22Rv1 (cell line): ENCODE measurements at regions not wholly inside any gene's neighbourhood (a gene's known extent, or its start where the extent isn't known, plus 50 kb on each side); places are given as distances from the start of the nearest gene placed in this dataset.

Source experiments
- ZFX ChIP-seq: fragments of 450-650 bp; IDR thresholded peaks from 2 replicates; pipeline ENCODE4 v1.6.1; 2017; ENCODE audit warnings: antibody characterized with exemption, borderline replicate concordance
- TF ChIP-seq, protein P1 (sequence below): fragments of 450-650 bp; IDR thresholded peaks from 2 replicates; pipeline ENCODE4 v1.5.1; 2017; ENCODE audit warnings: mild to moderate bottlenecking

DNA sequence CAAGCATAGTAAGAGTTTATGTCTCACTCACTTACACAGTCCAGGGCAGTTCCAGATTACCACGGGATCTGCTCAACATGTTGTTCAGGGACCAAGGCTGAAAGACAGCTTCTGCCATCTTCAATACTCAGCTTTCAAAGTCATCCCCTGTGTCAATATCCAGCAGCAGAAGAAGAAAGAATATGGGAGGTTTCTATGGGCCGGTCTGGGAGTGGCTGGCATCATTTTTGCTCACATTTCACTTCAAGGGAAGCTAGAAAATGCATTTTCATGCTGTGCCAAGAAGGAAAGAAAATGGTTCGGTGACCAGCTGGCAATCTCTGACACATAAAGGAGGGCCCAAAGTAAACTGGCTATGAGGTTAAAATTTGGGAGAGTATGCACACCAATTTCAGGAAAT is 211.5 kb upstream of the KLF3 start:
- TF ChIP-seq, protein P1, sequence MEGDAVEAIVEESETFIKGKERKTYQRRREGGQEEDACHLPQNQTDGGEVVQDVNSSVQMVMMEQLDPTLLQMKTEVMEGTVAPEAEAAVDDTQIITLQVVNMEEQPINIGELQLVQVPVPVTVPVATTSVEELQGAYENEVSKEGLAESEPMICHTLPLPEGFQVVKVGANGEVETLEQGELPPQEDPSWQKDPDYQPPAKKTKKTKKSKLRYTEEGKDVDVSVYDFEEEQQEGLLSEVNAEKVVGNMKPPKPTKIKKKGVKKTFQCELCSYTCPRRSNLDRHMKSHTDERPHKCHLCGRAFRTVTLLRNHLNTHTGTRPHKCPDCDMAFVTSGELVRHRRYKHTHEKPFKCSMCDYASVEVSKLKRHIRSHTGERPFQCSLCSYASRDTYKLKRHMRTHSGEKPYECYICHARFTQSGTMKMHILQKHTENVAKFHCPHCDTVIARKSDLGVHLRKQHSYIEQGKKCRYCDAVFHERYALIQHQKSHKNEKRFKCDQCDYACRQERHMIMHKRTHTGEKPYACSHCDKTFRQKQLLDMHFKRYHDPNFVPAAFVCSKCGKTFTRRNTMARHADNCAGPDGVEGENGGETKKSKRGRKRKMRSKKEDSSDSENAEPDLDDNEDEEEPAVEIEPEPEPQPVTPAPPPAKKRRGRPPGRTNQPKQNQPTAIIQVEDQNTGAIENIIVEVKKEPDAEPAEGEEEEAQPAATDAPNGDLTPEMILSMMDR, result no peak
- TF ChIP-seq ZFX, result no peak
